ENCODE measurements at regions not wholly inside any gene's neighbourhood (a gene's known extent, or its start where the extent isn't known, plus 50 kb on each side); places are given as distances from the start of the nearest gene placed in this dataset.

GRCh38 chr2:208929894-208930427 is 493.9 kb upstream of the MAP2 start:
- no peaks in the 10 kb centered on the region for H3K4me1 ChIP-seq (ENCODE audit: insufficient read depth)
- no peaks in the 10 kb centered on the region for H3K36me3 ChIP-seq (ENCODE audit: insufficient read depth)
- no peak for ATAC-seq
- no peaks in the 10 kb centered on the region for H3K27me3 Mint-ChIP-seq (ENCODE audit: insufficient read depth, low read depth, poor library complexity)
- no peak overlapping the region; the same call in 1 of the 2 replicates for H3K27ac Mint-ChIP-seq
- no peaks in the 10 kb centered on the region for H3K4me1 Mint-ChIP-seq
- no peaks in the 10 kb centered on the region for H4K20me1 ChIP-seq (replicated peaks; ENCODE audit: insufficient read depth)
- no peaks in the 10 kb centered on the region for H3K9me2 ChIP-seq (ENCODE audit: insufficient read depth)
- H3K9me3 Mint-ChIP-seq, result no peaks in the 10 kb centered on the region
- no peaks in the 10 kb centered on the region for H3F3A ChIP-seq (replicated peaks; ENCODE audit: low read depth)
- H3K27me3 ChIP-seq (ENCODE audit: insufficient read depth), result no peaks in the 10 kb centered on the region
- no peak overlapping the region for H3K4me3 Mint-ChIP-seq
- no peak overlapping the region for H3K27ac ChIP-seq (ENCODE audit: low read depth)
- TF ChIP-seq CREB1 (CRISPR knock-in tag; IDR thresholded peaks at IDR 0.05; ENCODE audit: low read depth), result no peak
- no peak for TF ChIP-seq REST (IDR thresholded peaks at IDR 0.05; ENCODE audit: unreplicated experiment)
- no peak for TF ChIP-seq JUNB (IDR thresholded peaks at IDR 0.05; ENCODE audit: unreplicated experiment)
- no peak for TF ChIP-seq ETS1 (IDR thresholded peaks at IDR 0.05)
- no peak for TF ChIP-seq EZH2phosphoT487 (IDR thresholded peaks at IDR 0.05; ENCODE audit: unreplicated experiment)
- no peak for TF ChIP-seq STAT1 (IDR thresholded peaks at IDR 0.05; ENCODE audit: unreplicated experiment)
- TF ChIP-seq, protein P1, sequence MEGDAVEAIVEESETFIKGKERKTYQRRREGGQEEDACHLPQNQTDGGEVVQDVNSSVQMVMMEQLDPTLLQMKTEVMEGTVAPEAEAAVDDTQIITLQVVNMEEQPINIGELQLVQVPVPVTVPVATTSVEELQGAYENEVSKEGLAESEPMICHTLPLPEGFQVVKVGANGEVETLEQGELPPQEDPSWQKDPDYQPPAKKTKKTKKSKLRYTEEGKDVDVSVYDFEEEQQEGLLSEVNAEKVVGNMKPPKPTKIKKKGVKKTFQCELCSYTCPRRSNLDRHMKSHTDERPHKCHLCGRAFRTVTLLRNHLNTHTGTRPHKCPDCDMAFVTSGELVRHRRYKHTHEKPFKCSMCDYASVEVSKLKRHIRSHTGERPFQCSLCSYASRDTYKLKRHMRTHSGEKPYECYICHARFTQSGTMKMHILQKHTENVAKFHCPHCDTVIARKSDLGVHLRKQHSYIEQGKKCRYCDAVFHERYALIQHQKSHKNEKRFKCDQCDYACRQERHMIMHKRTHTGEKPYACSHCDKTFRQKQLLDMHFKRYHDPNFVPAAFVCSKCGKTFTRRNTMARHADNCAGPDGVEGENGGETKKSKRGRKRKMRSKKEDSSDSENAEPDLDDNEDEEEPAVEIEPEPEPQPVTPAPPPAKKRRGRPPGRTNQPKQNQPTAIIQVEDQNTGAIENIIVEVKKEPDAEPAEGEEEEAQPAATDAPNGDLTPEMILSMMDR (conservative IDR thresholded peaks at IDR 0.05; ENCODE audit: low read depth in 2 of 2), result no peak
- TF ChIP-seq, protein P2, sequence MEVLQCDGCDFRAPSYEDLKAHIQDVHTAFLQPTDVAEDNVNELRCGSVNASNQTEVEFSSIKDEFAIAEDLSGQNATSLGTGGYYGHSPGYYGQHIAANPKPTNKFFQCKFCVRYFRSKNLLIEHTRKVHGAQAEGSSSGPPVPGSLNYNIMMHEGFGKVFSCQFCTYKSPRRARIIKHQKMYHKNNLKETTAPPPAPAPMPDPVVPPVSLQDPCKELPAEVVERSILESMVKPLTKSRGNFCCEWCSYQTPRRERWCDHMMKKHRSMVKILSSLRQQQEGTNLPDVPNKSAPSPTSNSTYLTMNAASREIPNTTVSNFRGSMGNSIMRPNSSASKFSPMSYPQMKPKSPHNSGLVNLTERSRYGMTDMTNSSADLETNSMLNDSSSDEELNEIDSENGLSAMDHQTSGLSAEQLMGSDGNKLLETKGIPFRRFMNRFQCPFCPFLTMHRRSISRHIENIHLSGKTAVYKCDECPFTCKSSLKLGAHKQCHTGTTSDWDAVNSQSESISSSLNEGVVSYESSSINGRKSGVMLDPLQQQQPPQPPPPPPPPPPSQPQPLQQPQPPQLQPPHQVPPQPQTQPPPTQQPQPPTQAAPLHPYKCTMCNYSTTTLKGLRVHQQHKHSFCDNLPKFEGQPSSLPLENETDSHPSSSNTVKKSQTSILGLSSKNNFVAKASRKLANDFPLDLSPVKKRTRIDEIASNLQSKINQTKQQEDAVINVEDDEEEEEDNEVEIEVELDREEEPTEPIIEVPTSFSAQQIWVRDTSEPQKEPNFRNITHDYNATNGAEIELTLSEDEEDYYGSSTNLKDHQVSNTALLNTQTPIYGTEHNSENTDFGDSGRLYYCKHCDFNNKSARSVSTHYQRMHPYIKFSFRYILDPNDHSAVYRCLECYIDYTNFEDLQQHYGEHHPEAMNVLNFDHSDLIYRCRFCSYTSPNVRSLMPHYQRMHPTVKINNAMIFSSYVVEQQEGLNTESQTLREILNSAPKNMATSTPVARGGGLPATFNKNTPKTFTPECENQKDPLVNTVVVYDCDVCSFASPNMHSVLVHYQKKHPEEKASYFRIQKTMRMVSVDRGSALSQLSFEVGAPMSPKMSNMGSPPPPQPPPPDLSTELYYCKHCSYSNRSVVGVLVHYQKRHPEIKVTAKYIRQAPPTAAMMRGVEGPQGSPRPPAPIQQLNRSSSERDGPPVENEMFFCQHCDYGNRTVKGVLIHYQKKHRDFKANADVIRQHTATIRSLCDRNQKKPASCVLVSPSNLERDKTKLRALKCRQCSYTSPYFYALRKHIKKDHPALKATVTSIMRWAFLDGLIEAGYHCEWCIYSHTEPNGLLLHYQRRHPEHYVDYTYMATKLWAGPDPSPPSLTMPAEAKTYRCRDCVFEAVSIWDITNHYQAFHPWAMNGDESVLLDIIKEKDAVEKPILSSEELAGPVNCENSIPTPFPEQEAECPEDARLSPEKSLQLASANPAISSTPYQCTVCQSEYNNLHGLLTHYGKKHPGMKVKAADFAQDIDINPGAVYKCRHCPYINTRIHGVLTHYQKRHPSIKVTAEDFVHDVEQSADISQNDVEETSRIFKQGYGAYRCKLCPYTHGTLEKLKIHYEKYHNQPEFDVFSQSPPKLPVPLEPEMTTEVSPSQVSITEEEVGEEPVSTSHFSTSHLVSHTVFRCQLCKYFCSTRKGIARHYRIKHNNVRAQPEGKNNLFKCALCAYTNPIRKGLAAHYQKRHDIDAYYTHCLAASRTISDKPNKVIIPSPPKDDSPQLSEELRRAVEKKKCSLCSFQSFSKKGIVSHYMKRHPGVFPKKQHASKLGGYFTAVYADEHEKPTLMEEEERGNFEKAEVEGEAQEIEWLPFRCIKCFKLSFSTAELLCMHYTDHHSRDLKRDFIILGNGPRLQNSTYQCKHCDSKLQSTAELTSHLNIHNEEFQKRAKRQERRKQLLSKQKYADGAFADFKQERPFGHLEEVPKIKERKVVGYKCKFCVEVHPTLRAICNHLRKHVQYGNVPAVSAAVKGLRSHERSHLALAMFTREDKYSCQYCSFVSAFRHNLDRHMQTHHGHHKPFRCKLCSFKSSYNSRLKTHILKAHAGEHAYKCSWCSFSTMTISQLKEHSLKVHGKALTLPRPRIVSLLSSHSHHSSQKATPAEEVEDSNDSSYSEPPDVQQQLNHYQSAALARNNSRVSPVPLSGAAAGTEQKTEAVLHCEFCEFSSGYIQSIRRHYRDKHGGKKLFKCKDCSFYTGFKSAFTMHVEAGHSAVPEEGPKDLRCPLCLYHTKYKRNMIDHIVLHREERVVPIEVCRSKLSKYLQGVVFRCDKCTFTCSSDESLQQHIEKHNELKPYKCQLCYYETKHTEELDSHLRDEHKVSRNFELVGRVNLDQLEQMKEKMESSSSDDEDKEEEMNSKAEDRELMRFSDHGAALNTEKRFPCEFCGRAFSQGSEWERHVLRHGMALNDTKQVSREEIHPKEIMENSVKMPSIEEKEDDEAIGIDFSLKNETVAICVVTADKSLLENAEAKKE (CRISPR knock-in tag; IDR thresholded peaks at IDR 0.05), result no peak
- TF ChIP-seq ZNF331 (CRISPR knock-in tag; IDR thresholded peaks at IDR 0.05; ENCODE audit: low read depth), result no peak
- no peak for TF ChIP-seq EZH2 (IDR thresholded peaks at IDR 0.05; ENCODE audit: low read depth, unreplicated experiment)
- no peak overlapping the region for H2AFZ ChIP-seq
- H3K79me2 ChIP-seq (replicated peaks; ENCODE audit: insufficient read depth), result no peaks in the 10 kb centered on the region
- no peaks in the 10 kb centered on the region for H3K36me3 Mint-ChIP-seq (ENCODE audit: low read depth)
- no peak overlapping the region for H3K4me2 ChIP-seq
- no peak for DNase-seq (ENCODE audit: low spot score)
- H3K4me3 ChIP-seq, result no peak overlapping the region
